ENCODE measurements at regions not wholly inside any gene's neighbourhood (a gene's known extent, or its start where the extent isn't known, plus 50 kb on each side); places are given as distances from the start of the nearest gene placed in this dataset.

GRCh38 chr1:5598824-5599395 lies 393.3 kb downstream of the NPHP4 start:
- Histone ChIP-seq H3F3A (ENCODE audit: control insufficient read depth, insufficient read depth) (no peaks in the 10 kb centered on the region), H3K4me2 (ENCODE audit: low read length) (no peak overlapping the region), H3K79me2 (ENCODE audit: control insufficient read depth, low read length) (no peaks in the 10 kb centered on the region), H3K9me3 (ENCODE audit: control insufficient read depth, insufficient read depth, low read length) (no peaks in the 10 kb centered on the region), H3K27me3 (ENCODE audit: control insufficient read depth, low read length) (no peaks in the 10 kb centered on the region), H3K4me1 (ENCODE audit: control insufficient read depth, low read length) (no peaks in the 10 kb centered on the region), H3K36me3 (ENCODE audit: control insufficient read depth, low read length) (no peaks in the 10 kb centered on the region), H4K20me1 (ENCODE audit: control insufficient read depth, insufficient read depth, low read depth, low read length) (no peaks in the 10 kb centered on the region), H3K4me3 (ENCODE audit: low read length) (no peak overlapping the region), H3K27ac (ENCODE audit: low read depth, low read length) (no peak overlapping the region), H3K9me2 (replicated peaks; ENCODE audit: control insufficient read depth, low read length) (no peaks in the 10 kb centered on the region)
- TF ChIP-seq CTCF (IDR thresholded peaks at IDR 0.05; ENCODE audit: low read depth, low read length, poor library complexity, severe bottlenecking) (peak; percentile 5), EZH2phosphoT487 (IDR thresholded peaks at IDR 0.05; ENCODE audit: borderline replicate concordance, low read length) (no peak)

DNA sequence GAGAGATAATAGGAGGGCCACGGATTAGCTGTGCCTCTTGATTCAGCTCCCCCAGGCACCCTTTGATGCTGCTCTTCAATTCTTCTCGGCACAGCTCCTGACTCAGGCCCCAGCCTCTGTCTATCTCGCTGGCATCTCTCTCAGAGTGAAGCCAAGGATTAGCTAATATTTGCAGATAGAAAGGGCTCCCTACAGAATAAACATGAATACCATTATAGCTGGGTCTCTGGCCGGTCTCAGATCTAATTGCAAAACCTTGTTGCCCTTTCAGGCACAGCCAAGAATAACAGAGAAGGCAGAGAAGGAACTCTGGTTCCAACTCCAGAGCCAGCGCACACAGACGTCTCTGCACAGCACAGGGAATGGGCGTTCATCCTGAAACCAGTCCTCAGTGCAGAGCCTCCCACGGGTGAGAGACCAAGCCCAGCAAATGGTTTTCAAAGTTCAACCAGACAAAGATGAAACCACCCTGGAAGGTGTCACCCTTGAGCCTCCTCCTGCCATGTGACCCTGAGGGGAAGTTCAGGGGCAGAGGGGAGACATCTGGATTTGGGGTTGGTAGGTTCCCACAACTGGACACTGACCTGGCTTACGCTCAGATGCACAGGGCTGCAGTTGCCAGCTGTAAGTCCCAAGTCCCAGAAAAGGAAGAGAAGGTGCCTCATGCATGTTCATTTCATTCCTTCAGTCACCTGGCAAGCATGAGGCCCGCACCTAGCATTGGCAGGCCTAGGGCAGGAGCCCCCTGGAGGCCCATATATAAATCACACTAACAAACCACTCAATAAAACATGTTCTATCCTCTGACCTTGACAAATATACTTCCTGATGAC lies 394.0 kb downstream of the NPHP4 start:
- Histone ChIP-seq H3K27ac (ENCODE audit: low read depth, low read length) (no peak overlapping the region), H4K20me1 (ENCODE audit: control insufficient read depth, insufficient read depth, low read depth, low read length) (no peaks in the 10 kb centered on the region), H3K4me3 (ENCODE audit: low read length) (no peak overlapping the region), H3K9me3 (ENCODE audit: control insufficient read depth, insufficient read depth, low read length) (no peaks in the 10 kb centered on the region), H3K79me2 (ENCODE audit: control insufficient read depth, low read length) (no peaks in the 10 kb centered on the region), H3F3A (ENCODE audit: control insufficient read depth, insufficient read depth) (no peaks in the 10 kb centered on the region), H3K4me1 (ENCODE audit: control insufficient read depth, low read length) (no peaks in the 10 kb centered on the region), H3K9me2 (replicated peaks; ENCODE audit: control insufficient read depth, low read length) (no peaks in the 10 kb centered on the region), H3K36me3 (ENCODE audit: control insufficient read depth, low read length) (no peaks in the 10 kb centered on the region), H3K27me3 (ENCODE audit: control insufficient read depth, low read length) (no peaks in the 10 kb centered on the region), H3K4me2 (ENCODE audit: low read length) (no peak overlapping the region)
- no peak for TF ChIP-seq EZH2phosphoT487 (IDR thresholded peaks at IDR 0.05; ENCODE audit: borderline replicate concordance, low read length)
- TF ChIP-seq CTCF (IDR thresholded peaks at IDR 0.05; ENCODE audit: low read depth, low read length, poor library complexity, severe bottlenecking): peak; percentile 47

DNA sequence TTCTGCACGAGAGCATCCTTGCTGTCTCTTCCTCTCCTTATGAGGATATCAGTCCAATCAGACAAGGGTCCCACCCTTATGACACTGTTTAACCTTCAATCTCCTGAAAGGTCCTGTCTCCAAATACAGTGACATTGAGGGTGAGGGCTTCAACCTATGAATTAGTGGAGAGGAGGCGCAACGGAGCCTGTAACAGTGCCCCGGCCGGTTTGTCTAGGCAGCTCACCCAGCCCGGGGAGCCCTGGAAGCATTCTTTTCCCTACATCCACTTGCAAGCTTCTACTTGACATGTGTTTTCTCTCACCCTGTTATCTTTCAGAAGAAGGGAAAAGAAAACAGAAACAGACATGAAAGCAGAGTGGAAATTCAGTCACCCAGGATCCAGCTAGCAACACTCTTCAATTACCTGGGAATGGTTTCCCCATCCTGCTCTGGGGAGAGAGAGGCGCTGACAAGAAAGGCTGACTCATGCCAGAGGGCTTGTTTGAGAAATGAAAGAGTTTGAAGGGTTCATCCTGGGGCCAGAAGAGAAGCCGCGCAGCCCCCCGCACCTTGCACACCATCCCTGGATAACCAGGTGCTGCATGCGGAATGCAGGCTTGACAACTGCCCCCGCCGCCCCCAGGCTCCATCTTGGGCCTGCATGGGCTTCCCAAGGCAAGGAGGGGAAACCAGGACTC lies 394.9 kb downstream of the NPHP4 start:
- Histone ChIP-seq H3K4me2 (ENCODE audit: low read length) (no peak overlapping the region), H3K4me1 (ENCODE audit: control insufficient read depth, low read length) (no peaks in the 10 kb centered on the region), H3K9me3 (ENCODE audit: control insufficient read depth, insufficient read depth, low read length) (no peaks in the 10 kb centered on the region), H3K27ac (ENCODE audit: low read depth, low read length) (no peak overlapping the region), H3K79me2 (ENCODE audit: control insufficient read depth, low read length) (no peaks in the 10 kb centered on the region), H3K27me3 (ENCODE audit: control insufficient read depth, low read length) (no peaks in the 10 kb centered on the region), H3K36me3 (ENCODE audit: control insufficient read depth, low read length) (no peaks in the 10 kb centered on the region), H4K20me1 (ENCODE audit: control insufficient read depth, insufficient read depth, low read depth, low read length) (no peaks in the 10 kb centered on the region), H3K9me2 (replicated peaks; ENCODE audit: control insufficient read depth, low read length) (no peaks in the 10 kb centered on the region), H3F3A (ENCODE audit: control insufficient read depth, insufficient read depth) (no peaks in the 10 kb centered on the region), H3K4me3 (ENCODE audit: low read length) (no peak overlapping the region)
- no peak for TF ChIP-seq EZH2phosphoT487 (IDR thresholded peaks at IDR 0.05; ENCODE audit: borderline replicate concordance, low read length)

Data from DOHH2 (cell line).